Smooth muscle cell (in vitro differentiated cells): ENCODE measurements at regions not wholly inside any gene's neighbourhood (a gene's known extent, or its start where the extent isn't known, plus 50 kb on each side); places are given as distances from the start of the nearest gene placed in this dataset.
A peak's percentile ranks its signal among the peaks of the same experiment; 100 is the strongest.

Experiments
- DNase-seq: peaks from one replicate; lab custom pipeline; 2025; ENCODE audit not compliant: unreplicated experiment; lab: John Stamatoyannopoulos, UW
- H2AFZ ChIP-seq: fragments of 200-600 bp; sonication (generic); 2 replicates; pipeline ENCODE4 v1.6.0; 2016; ENCODE audit warnings: antibody characterized with exemption, low read depth, mild to moderate bottlenecking
- H3F3A ChIP-seq: fragments of 200-600 bp; sonication (generic); 2 replicates; pipeline ENCODE4 v1.6.0; 2017; ENCODE audit warnings: antibody characterized with exemption, low read depth
- H3K27ac ChIP-seq: fragments of 200-600 bp; sonication (generic); 2 replicates; pipeline ENCODE4 v1.5.1; 2016; ENCODE audit warnings: low read depth, mild to moderate bottlenecking
- H3K27me3 ChIP-seq: fragments of 200-600 bp; sonication (generic); 2 replicates; pipeline ENCODE4 v1.6.1; 2016; ENCODE audit warnings: low read depth, mild to moderate bottlenecking
- H3K36me3 ChIP-seq: fragments of 200-600 bp; sonication (generic); 2 replicates; pipeline ENCODE4 v1.5.1; 2016; ENCODE audit warnings: low read depth
- H3K4me1 ChIP-seq: fragments of 200-600 bp; sonication (generic); 2 replicates; pipeline ENCODE4 v1.5.1; 2016; ENCODE audit warnings: low read depth
- H3K4me2 ChIP-seq: fragments of 200-600 bp; sonication (generic); 2 replicates; pipeline ENCODE4 v1.6.0; 2016; ENCODE audit warnings: mild to moderate bottlenecking
- H3K4me3 ChIP-seq: fragments of 200-600 bp; sonication (generic); 2 replicates; pipeline ENCODE4 v1.5.1; 2016; ENCODE audit warnings: mild to moderate bottlenecking
- H3K79me2 ChIP-seq: fragments of 200-600 bp; sonication (generic); 2 replicates; pipeline ENCODE4 v1.6.0; 2016; ENCODE audit warnings: low read depth, mild to moderate bottlenecking
- H3K9ac ChIP-seq: fragments of 200-600 bp; sonication (generic); 2 replicates; pipeline ENCODE4 v1.6.0; 2016; ENCODE audit warnings: low read depth
- H3K9me3 ChIP-seq: fragments of 200-600 bp; sonication (generic); replicated peaks from 2 replicates; pipeline ENCODE4 v1.5.1; 2016; ENCODE audit warnings: low read depth
- H4K20me1 ChIP-seq: fragments of 200-600 bp; sonication (generic); 2 replicates; pipeline ENCODE4 v1.6.0; 2016; ENCODE audit warnings: low read depth
- CTCF ChIP-seq: fragments of 200-600 bp; sonication (generic); IDR thresholded peaks from 2 replicates; pipeline ENCODE4 v1.5.1; 2017; ENCODE audit warnings: borderline replicate concordance, mild to moderate bottlenecking, antibody characterized with exemption; ENCODE audit not compliant: insufficient read depth, poor library complexity, severe bottlenecking
- WGBS: methylation state at CpG from one replicate; pipeline ENCODE4 v1.1.7; 2016; ENCODE audit warnings: low lambda C conversion rate; 5-methylcytosine and 5-hydroxymethylcytosine counted together

- H3K27me3 ChIP-seq, result peaks cover 7% of the 10 kb centered on the region
- 78% methylated on average over 3 of the region's 3 CpGs for WGBS
- no peaks in the 10 kb centered on the region for H3K36me3 ChIP-seq
- TF ChIP-seq CTCF, result peak; percentile 5
- no peak overlapping the region for H3K27ac ChIP-seq
- H3K4me3 ChIP-seq, result no peak overlapping the region
- no peak overlapping the region for H2AFZ ChIP-seq
- H3F3A ChIP-seq, result no peaks in the 10 kb centered on the region
- no peak for DNase-seq
- no peak overlapping the region for H3K9ac ChIP-seq
- no peak overlapping the region for H3K4me2 ChIP-seq
- H3K4me1 ChIP-seq, result no peaks in the 10 kb centered on the region
- H4K20me1 ChIP-seq, result no peaks in the 10 kb centered on the region
- no peaks in the 10 kb centered on the region for H3K9me3 ChIP-seq
- no peaks in the 10 kb centered on the region for H3K79me2 ChIP-seq
These were observed 200.3 kb downstream of the ANKRD60 start for GRCh38 chr20:58028123-58028522.

GRCh38 chr20:58026361-58026760, 202.1 kb downstream of the ANKRD60 start:
- H3K27me3 ChIP-seq, result peaks cover 5% of the 10 kb centered on the region
- H4K20me1 ChIP-seq, result no peaks in the 10 kb centered on the region
- no peak overlapping the region for H3K4me3 ChIP-seq
- H3K27ac ChIP-seq, result no peak overlapping the region
- H3K79me2 ChIP-seq, result no peaks in the 10 kb centered on the region
- H3F3A ChIP-seq, result no peaks in the 10 kb centered on the region
- no peaks in the 10 kb centered on the region for H3K4me1 ChIP-seq
- no peak overlapping the region for H3K4me2 ChIP-seq
- 67% methylated on average over 2 of the region's 2 CpGs for WGBS
- DNase-seq, result no peak
- no peaks in the 10 kb centered on the region for H3K9me3 ChIP-seq
- H2AFZ ChIP-seq, result no peak overlapping the region
- H3K36me3 ChIP-seq, result no peaks in the 10 kb centered on the region
- no peak overlapping the region for H3K9ac ChIP-seq
- no peak for TF ChIP-seq CTCF

- no peak overlapping the region for H3K9ac ChIP-seq
- H3K27me3 ChIP-seq, result peaks cover 3% of the 10 kb centered on the region
- no peaks in the 10 kb centered on the region for H3K9me3 ChIP-seq
- H4K20me1 ChIP-seq, result no peaks in the 10 kb centered on the region
- no peak overlapping the region for H3K4me2 ChIP-seq
- H3K79me2 ChIP-seq, result no peaks in the 10 kb centered on the region
- TF ChIP-seq CTCF, result no peak
- H3K4me3 ChIP-seq, result no peak overlapping the region
- H3F3A ChIP-seq, result no peaks in the 10 kb centered on the region
- no peaks in the 10 kb centered on the region for H3K36me3 ChIP-seq
- no peaks in the 10 kb centered on the region for H3K4me1 ChIP-seq
- no peak for DNase-seq
- no peak overlapping the region for H3K27ac ChIP-seq
- H2AFZ ChIP-seq, result no peak overlapping the region
- 89% methylated on average over 3 of the region's 3 CpGs for WGBS
These were observed 203.2 kb downstream of the ANKRD60 start for GRCh38 chr20:58025233-58025632.

- 91% methylated on average over 8 of the region's 9 CpGs for WGBS
- H3K4me1 ChIP-seq, result no peaks in the 10 kb centered on the region
- H2AFZ ChIP-seq, result no peak overlapping the region
- no peak for DNase-seq
- no peaks in the 10 kb centered on the region for H3K79me2 ChIP-seq
- no peak overlapping the region for H3K9ac ChIP-seq
- no peak overlapping the region for H3K4me2 ChIP-seq
- H3K27me3 ChIP-seq, result peaks cover 2% of the 10 kb centered on the region
- no peak for TF ChIP-seq CTCF
- no peaks in the 10 kb centered on the region for H4K20me1 ChIP-seq
- H3K27ac ChIP-seq, result no peak overlapping the region
- no peaks in the 10 kb centered on the region for H3K9me3 ChIP-seq
- H3F3A ChIP-seq, result no peaks in the 10 kb centered on the region
- H3K36me3 ChIP-seq, result no peaks in the 10 kb centered on the region
- H3K4me3 ChIP-seq, result no peak overlapping the region
These were observed 204.2 kb downstream of the ANKRD60 start for GRCh38 chr20:58024241-58024721.
